ENCODE measurements at regions not wholly inside any gene's neighbourhood (a gene's known extent, or its start where the extent isn't known, plus 50 kb on each side); places are given as distances from the start of the nearest gene placed in this dataset.

GRCh38 chr7:131690441-131690840 is 134.0 kb upstream of the PODXL start:
- no peak for TF ChIP-seq ZNF274 (IDR thresholded peaks at IDR 0.05; ENCODE audit: low read depth, low read length)
- TF ChIP-seq YY1 (IDR thresholded peaks at IDR 0.05; ENCODE audit: insufficient read depth, insufficient read length), result no peak

All from NT2/D1 (cell line).